Endothelial cell (in vitro differentiated cells): ENCODE measurements at regions not wholly inside any gene's neighbourhood (a gene's known extent, or its start where the extent isn't known, plus 50 kb on each side); places are given as distances from the start of the nearest gene placed in this dataset.

Experiments
- DNase-seq: peaks from one replicate; pipeline ENCODE4 v3.0.0; 2021; ENCODE audit warnings: low spot score
- H3K27ac Mint-ChIP-seq: one replicate; pipeline ENCODE4 v1.8.0; 2021; ENCODE audit warnings: mixed read lengths, inconsistent platforms; ENCODE audit not compliant: unreplicated experiment
- H3K27me3 Mint-ChIP-seq: one replicate; pipeline ENCODE4 v1.8.0; 2021; ENCODE audit warnings: mild to moderate bottlenecking, moderate library complexity, mixed read lengths, inconsistent platforms; ENCODE audit not compliant: unreplicated experiment
- H3K36me3 Mint-ChIP-seq: one replicate; pipeline ENCODE4 v1.8.0; 2021; ENCODE audit warnings: mild to moderate bottlenecking, low read depth, mixed read lengths, inconsistent platforms; ENCODE audit not compliant: unreplicated experiment
- H3K4me1 Mint-ChIP-seq: one replicate; pipeline ENCODE4 v1.8.0; 2021; ENCODE audit warnings: mild to moderate bottlenecking, mixed read lengths, inconsistent platforms; ENCODE audit not compliant: unreplicated experiment
- H3K4me3 Mint-ChIP-seq: one replicate; pipeline ENCODE4 v1.8.0; 2021; ENCODE audit warnings: mild to moderate bottlenecking, mixed read lengths, inconsistent platforms; ENCODE audit not compliant: unreplicated experiment
- H3K9me3 Mint-ChIP-seq: one replicate; pipeline ENCODE4 v1.8.0; 2021; ENCODE audit warnings: mixed read lengths, inconsistent platforms; ENCODE audit not compliant: unreplicated experiment
- CTCF ChIP-seq: fragments of 200-600 bp; sonication (generic); IDR thresholded peaks from one replicate; pipeline ENCODE4 v1.5.0; 2021; ENCODE audit warnings: antibody characterized with exemption; ENCODE audit not compliant: unreplicated experiment

GRCh38 chr12:14253496-14253895 lies 112.0 kb upstream of the ATF7IP start:
- no peaks in the 10 kb centered on the region for H3K9me3 Mint-ChIP-seq
- H3K27me3 Mint-ChIP-seq: peaks cover 4% of the 10 kb centered on the region
- no peak for TF ChIP-seq CTCF
- H3K27ac Mint-ChIP-seq: no peak overlapping the region
- peaks cover 4% of the 10 kb centered on the region for H3K36me3 Mint-ChIP-seq
- peaks cover 38% of the 10 kb centered on the region for H3K4me1 Mint-ChIP-seq
- no peak for DNase-seq
- no peak overlapping the region for H3K4me3 Mint-ChIP-seq

GRCh38 chr12:14254781-14255180 lies 110.7 kb upstream of the ATF7IP start:
- Mint-ChIP-seq H3K27ac (no peak overlapping the region), H3K9me3 (no peaks in the 10 kb centered on the region), H3K36me3 (peaks cover 1% of the 10 kb centered on the region), H3K27me3 (peaks cover 4% of the 10 kb centered on the region), H3K4me3 (no peak overlapping the region), H3K4me1 (peaks cover 40% of the 10 kb centered on the region)
- DNase-seq: no peak
- no peak for TF ChIP-seq CTCF

- peaks cover 45% of the 10 kb centered on the region for H3K4me1 Mint-ChIP-seq
- peaks cover 8% of the 10 kb centered on the region for H3K27me3 Mint-ChIP-seq
- H3K4me3 Mint-ChIP-seq: peak overlapping the region; percentile 34
- TF ChIP-seq CTCF: no peak
- no peak for DNase-seq
- no peaks in the 10 kb centered on the region for H3K9me3 Mint-ChIP-seq
- H3K27ac Mint-ChIP-seq: peak overlapping the region; percentile 98
- H3K36me3 Mint-ChIP-seq: peaks cover 6% of the 10 kb centered on the region
Observed at GRCh38 chr12:14256121-14256520, 109.4 kb upstream of the ATF7IP start.

- H3K36me3 Mint-ChIP-seq: peaks cover 7% of the 10 kb centered on the region
- peak overlapping the region; percentile 40 for H3K4me3 Mint-ChIP-seq
- peak; percentile 65 for DNase-seq
- no peaks in the 10 kb centered on the region for H3K9me3 Mint-ChIP-seq
- peak overlapping the region; percentile 98 for H3K27ac Mint-ChIP-seq
- H3K4me1 Mint-ChIP-seq: peaks cover 45% of the 10 kb centered on the region
- peaks cover 9% of the 10 kb centered on the region for H3K27me3 Mint-ChIP-seq
- peak; percentile 84 for TF ChIP-seq CTCF
Observed at GRCh38 chr12:14256555-14257169, 108.8 kb upstream of the ATF7IP start.

GRCh38 chr12:14257303-14257733 lies 108.2 kb upstream of the ATF7IP start:
- no peak for DNase-seq
- Mint-ChIP-seq H3K4me3 (peak overlapping the region; percentile 68), H3K9me3 (no peaks in the 10 kb centered on the region), H3K36me3 (peaks cover 10% of the 10 kb centered on the region), H3K27me3 (peaks cover 11% of the 10 kb centered on the region), H3K27ac (peak overlapping the region; percentile 98), H3K4me1 (peaks cover 49% of the 10 kb centered on the region)
- TF ChIP-seq CTCF: no peak
